Thoracic aorta (tissue), 2 donors: ENCODE measurements at regions not wholly inside any gene's neighbourhood (a gene's known extent, or its start where the extent isn't known, plus 50 kb on each side); places are given as distances from the start of the nearest gene placed in this dataset.

ENCODE experiments used
- ATAC-seq: fragments of 150-250 bp; one replicate; pipeline ENCODE4 v1.8.0; 2017; ENCODE audit warnings: low read depth; ENCODE audit not compliant: insufficient number of reproducible peaks, low FRiP score
- DNase-seq: peaks from one replicate; pipeline ENCODE4 v3.0.0-alpha.2; 2020; ENCODE audit warnings: low spot score
- H3K27ac ChIP-seq, 2 donors: fragments of 200-600 bp; sonication (generic); 1 replicate in 1 of 2; 2 replicates in 1 of 2; pipeline ENCODE4 v1.5.1; 2016; ENCODE audit warnings: mild to moderate bottlenecking in 2 of 2, moderate library complexity in 2 of 2
- H3K27me3 ChIP-seq: fragments of 200-600 bp; sonication (generic); replicated peaks from 2 replicates; pipeline ENCODE4 v1.6.0; 2016; ENCODE audit warnings: mild to moderate bottlenecking; ENCODE audit not compliant: insufficient read depth
- H3K36me3 ChIP-seq: fragments of 200-600 bp; sonication (generic); one replicate; pipeline ENCODE4 v1.5.1; 2016
- H3K4me1 ChIP-seq, 2 donors: fragments of 200-600 bp; sonication (generic); 1 replicate in 1 of 2; 2 replicates in 1 of 2; pipeline versions ENCODE4 v1.5.1 to v1.6.0; 2016; ENCODE audit warnings: low read depth in 2 of 2, mild to moderate bottlenecking in 1 of 2; ENCODE audit not compliant: control insufficient read depth in 1 of 2
- H3K4me3 ChIP-seq: fragments of 200-600 bp; sonication (generic); 2 replicates; pipeline ENCODE4 v1.5.1; 2016; ENCODE audit warnings: mild to moderate bottlenecking
- H3K9me3 ChIP-seq: fragments of 200-600 bp; sonication (generic); 2 replicates; pipeline ENCODE4 v1.5.1; 2016
- CTCF ChIP-seq: fragments of 200-600 bp; sonication (generic); IDR thresholded peaks from one replicate; pipeline ENCODE4 v1.5.1; 2019; ENCODE audit warnings: antibody characterized with exemption

- no peak overlapping the region for H3K4me3 ChIP-seq
- no peak overlapping the region for H3K27ac ChIP-seq
- no peak for ATAC-seq
- no peaks in the 10 kb centered on the region for H3K9me3 ChIP-seq
- no peaks in the 10 kb centered on the region for H3K27me3 ChIP-seq
- no peaks in the 10 kb centered on the region for H3K4me1 ChIP-seq
- DNase-seq, result no peak
- no peak for TF ChIP-seq CTCF
- H3K36me3 ChIP-seq, result no peaks in the 10 kb centered on the region
Observed at GRCh38 chr10:100618091-100618615, 82.4 kb downstream of the HIF1AN start.

- H3K9me3 ChIP-seq, result no peaks in the 10 kb centered on the region
- no peak overlapping the region for H3K4me3 ChIP-seq
- H3K27ac ChIP-seq, result no peak overlapping the region
- no peaks in the 10 kb centered on the region for H3K4me1 ChIP-seq
- no peak for ATAC-seq
- H3K27me3 ChIP-seq, result no peaks in the 10 kb centered on the region
- TF ChIP-seq CTCF, result no peak
- no peak for DNase-seq
- no peaks in the 10 kb centered on the region for H3K36me3 ChIP-seq
Observed at GRCh38 chr10:100618632-100619255, 83.0 kb downstream of the HIF1AN start.

GRCh38 chr10:100620087-100620835 is 84.5 kb downstream of the HIF1AN start:
- Histone ChIP-seq H3K27ac (no peak overlapping the region), H3K9me3 (no peaks in the 10 kb centered on the region), H3K36me3 (no peaks in the 10 kb centered on the region), H3K4me1 (no peaks in the 10 kb centered on the region), H3K27me3 (no peaks in the 10 kb centered on the region), H3K4me3 (no peak overlapping the region)
- DNase-seq, result no peak
- ATAC-seq, result no peak
- no peak for TF ChIP-seq CTCF

- Histone ChIP-seq H3K4me1 (no peaks in the 10 kb centered on the region), H3K4me3 (no peak overlapping the region), H3K27ac (no peak overlapping the region), H3K9me3 (no peaks in the 10 kb centered on the region), H3K27me3 (no peaks in the 10 kb centered on the region), H3K36me3 (no peaks in the 10 kb centered on the region)
- no peak for TF ChIP-seq CTCF
- ATAC-seq (no peak), DNase-seq (no peak)
Observed at GRCh38 chr10:100621360-100622205, 85.8 kb downstream of the HIF1AN start.

GRCh38 chr10:100622946-100623345 is 87.2 kb downstream of the HIF1AN start:
- no peak for TF ChIP-seq CTCF
- H3K4me1 ChIP-seq, result no peaks in the 10 kb centered on the region
- H3K9me3 ChIP-seq, result no peaks in the 10 kb centered on the region
- H3K36me3 ChIP-seq, result no peaks in the 10 kb centered on the region
- H3K27ac ChIP-seq, result no peak overlapping the region
- no peak overlapping the region for H3K4me3 ChIP-seq
- no peaks in the 10 kb centered on the region for H3K27me3 ChIP-seq
- no peak for DNase-seq
- ATAC-seq, result no peak
